GM12864 (cell line): ENCODE measurements at regions not wholly inside any gene's neighbourhood (a gene's known extent, or its start where the extent isn't known, plus 50 kb on each side); places are given as distances from the start of the nearest gene placed in this dataset.

Experiments used
- DNase-seq: peaks from one replicate; pipeline ENCODE4 v3.0.0-alpha.2; 2011; ENCODE audit warnings: low read depth
- H3K4me3 ChIP-seq: 2 replicates; pipeline ENCODE4 v1.5.1; 2011; ENCODE audit warnings: mild to moderate bottlenecking, low read depth, low read length, control low read depth
- CTCF ChIP-seq: IDR thresholded peaks from 2 replicates; pipeline ENCODE4 v1.5.1; 2011; ENCODE audit warnings: low read depth, mild to moderate bottlenecking, moderate library complexity, low read length, control low read depth, inconsistent platforms; ENCODE audit errors: missing control alignments

GRCh38 chr14:29265852-29266251 lies 499.3 kb downstream of the FOXG1 start:
- no peak for DNase-seq
- H3K4me3 ChIP-seq = no peak overlapping the region
- no peak for TF ChIP-seq CTCF

GRCh38 chr14:29271669-29272068 lies 505.1 kb downstream of the FOXG1 start:
- no peak for DNase-seq
- TF ChIP-seq CTCF = no peak
- no peak overlapping the region for H3K4me3 ChIP-seq

- H3K4me3 ChIP-seq = no peak overlapping the region
- no peak for TF ChIP-seq CTCF
- no peak for DNase-seq
These were observed 506.9 kb downstream of the FOXG1 start for GRCh38 chr14:29273513-29273912.

- H3K4me3 ChIP-seq = no peak overlapping the region
- no peak for DNase-seq
- TF ChIP-seq CTCF = no peak
These were observed 508.5 kb downstream of the FOXG1 start for GRCh38 chr14:29274890-29275596.

- no peak for DNase-seq
- TF ChIP-seq CTCF = no peak
- H3K4me3 ChIP-seq = no peak overlapping the region
These were observed 512.0 kb downstream of the FOXG1 start for GRCh38 chr14:29278301-29279263.

GRCh38 chr14:29282169-29282568 lies 515.6 kb downstream of the FOXG1 start:
- no peak for DNase-seq
- no peak overlapping the region for H3K4me3 ChIP-seq
- TF ChIP-seq CTCF = no peak
